Mucosa of descending colon (tissue), 3 donors: ENCODE measurements at regions not wholly inside any gene's neighbourhood (a gene's known extent, or its start where the extent isn't known, plus 50 kb on each side); places are given as distances from the start of the nearest gene placed in this dataset.
"Not testable (repeated sequence)": the region's sequence is repeated elsewhere in the genome, so short reads cannot be mapped to it uniquely, and the experiment has no call there.

Experiments used
- ATAC-seq: fragments of 200-7000 bp; cut with Tn5 transposase; one replicate; pipeline ENCODE4 v1.9.1; 2020; ENCODE audit warnings: mild to moderate bottlenecking, moderate library complexity
- DNase-seq, 3 donors: peaks; one replicate each; pipeline ENCODE4 v3.0.0-alpha.2; 2020
- H3K36me3 ChIP-seq: fragments of 200-600 bp; one replicate; pipeline ENCODE4 v1.8.0; 2021; ENCODE audit warnings: low read depth, mild to moderate bottlenecking
- H3K4me1 ChIP-seq: fragments of 200-600 bp; one replicate; pipeline ENCODE4 v1.8.0; 2021; ENCODE audit warnings: low read depth, mild to moderate bottlenecking
- H3K4me3 ChIP-seq: fragments of 200-600 bp; one replicate; pipeline ENCODE4 v1.8.0; 2021; ENCODE audit warnings: mild to moderate bottlenecking
- H3K9me3 ChIP-seq: fragments of 200-600 bp; one replicate; pipeline ENCODE4 v1.8.0; 2021; ENCODE audit warnings: mild to moderate bottlenecking
- intact Hi-C, 2 donors: fragments of 100-400 bp; cut with DNase I in 1 of 2; cut with micrococcal nuclease in 1 of 2; formaldehyde crosslinking; loops; one replicate each; pipeline versions ENCODE4 v1.11.0 to v1.11.1; 2022; cut with DNase I, micrococcal nuclease
- TF ChIP-seq, protein P1 (sequence below): fragments of 200-600 bp; IDR thresholded peaks from one replicate; pipeline ENCODE4 v1.8.0; 2022; ENCODE audit warnings: antibody characterized with exemption, mild to moderate bottlenecking
- donor health status: DM: no; HTN: no; CAD: no; lungs with moderate emphysema.
- donor health status: DM: no; HTN: no; CAD: no.
- donor health status: DM: no; HTN: yes; CAD: no.

DNA sequence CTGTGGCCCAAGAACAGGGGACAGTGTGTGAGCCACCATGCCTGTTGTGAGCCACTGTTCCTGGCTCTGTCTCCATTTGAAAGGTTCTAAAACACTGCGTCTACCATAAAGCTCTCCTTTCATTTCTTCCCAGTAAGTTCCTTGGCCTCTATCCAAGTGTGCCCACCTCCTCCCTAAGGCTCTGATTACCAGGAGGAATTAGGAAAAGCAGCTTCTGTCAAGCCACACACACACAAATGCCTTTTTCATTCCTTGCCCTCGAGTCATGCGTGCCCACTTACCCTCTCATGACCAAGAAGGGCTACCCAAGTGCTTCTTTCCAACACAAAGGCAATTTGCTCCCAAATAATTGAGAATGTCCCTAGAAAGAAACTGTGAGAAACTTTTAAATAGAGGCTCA lies 70.8 kb upstream of the PARD3 start:
- Histone ChIP-seq H3K9me3 (no peaks in the 10 kb centered on the region), H3K4me3 (no peak overlapping the region), H3K4me1 (no peaks in the 10 kb centered on the region), H3K36me3 (no peaks in the 10 kb centered on the region)
- ATAC-seq (no peak), DNase-seq (no peak)
- intact Hi-C loops: no loop called here
- TF ChIP-seq, protein P1, sequence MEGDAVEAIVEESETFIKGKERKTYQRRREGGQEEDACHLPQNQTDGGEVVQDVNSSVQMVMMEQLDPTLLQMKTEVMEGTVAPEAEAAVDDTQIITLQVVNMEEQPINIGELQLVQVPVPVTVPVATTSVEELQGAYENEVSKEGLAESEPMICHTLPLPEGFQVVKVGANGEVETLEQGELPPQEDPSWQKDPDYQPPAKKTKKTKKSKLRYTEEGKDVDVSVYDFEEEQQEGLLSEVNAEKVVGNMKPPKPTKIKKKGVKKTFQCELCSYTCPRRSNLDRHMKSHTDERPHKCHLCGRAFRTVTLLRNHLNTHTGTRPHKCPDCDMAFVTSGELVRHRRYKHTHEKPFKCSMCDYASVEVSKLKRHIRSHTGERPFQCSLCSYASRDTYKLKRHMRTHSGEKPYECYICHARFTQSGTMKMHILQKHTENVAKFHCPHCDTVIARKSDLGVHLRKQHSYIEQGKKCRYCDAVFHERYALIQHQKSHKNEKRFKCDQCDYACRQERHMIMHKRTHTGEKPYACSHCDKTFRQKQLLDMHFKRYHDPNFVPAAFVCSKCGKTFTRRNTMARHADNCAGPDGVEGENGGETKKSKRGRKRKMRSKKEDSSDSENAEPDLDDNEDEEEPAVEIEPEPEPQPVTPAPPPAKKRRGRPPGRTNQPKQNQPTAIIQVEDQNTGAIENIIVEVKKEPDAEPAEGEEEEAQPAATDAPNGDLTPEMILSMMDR: no peak

DNA sequence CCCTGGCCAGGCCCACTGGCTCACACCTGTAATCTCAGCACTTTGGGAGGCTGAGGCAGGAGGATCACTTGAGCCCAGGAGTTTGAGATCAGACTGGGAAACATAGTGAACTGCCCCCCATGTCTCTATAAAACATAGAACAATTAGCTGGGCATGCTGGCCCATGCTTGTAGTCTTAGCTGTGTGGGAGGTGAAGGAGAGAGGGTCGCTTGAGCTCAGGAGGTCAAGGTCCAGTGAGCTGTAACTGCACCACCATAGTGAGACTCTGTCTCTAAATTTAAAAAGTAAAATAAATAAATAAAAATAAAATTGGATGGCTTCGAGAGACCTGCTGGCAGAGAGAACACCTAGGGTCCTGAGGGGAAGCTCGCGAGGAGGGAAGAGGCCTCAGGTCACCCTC lies 69.9 kb upstream of the PARD3 start:
- no peak for DNase-seq
- TF ChIP-seq, protein P1: no peak
- intact Hi-C loops: no loop called here

DNA sequence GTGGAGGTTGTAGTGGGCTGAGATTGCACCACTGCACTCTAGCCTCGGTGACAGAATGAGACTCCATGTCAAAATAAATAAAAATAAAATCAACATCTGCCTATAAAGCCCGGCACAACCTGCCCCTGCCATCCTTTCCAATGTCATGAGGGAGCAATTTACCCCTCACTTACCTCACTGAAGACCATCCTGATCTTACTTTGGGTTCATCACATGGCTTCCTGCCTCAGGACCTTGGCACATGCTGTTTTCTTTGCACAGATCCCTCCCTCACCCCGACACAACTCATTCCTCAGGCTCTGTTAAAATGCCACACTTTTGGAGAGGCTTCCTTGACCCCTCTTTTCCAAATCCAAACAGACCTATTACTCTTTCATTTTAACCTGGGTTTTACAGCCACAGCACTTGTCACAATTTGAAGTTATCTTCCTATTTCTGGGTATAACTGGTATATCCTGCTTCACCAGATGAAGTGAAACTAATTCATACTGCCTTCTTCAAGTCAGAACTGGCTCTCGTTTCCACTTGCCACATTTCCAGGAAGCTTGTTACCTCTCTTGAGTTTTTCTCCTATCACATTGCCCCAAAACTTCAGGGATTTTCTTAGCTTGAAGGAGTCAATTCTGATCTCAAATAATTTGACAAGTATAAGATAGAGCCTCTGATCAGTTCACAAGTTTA lies 69.3 kb upstream of the PARD3 start:
- ATAC-seq (no peak), DNase-seq (no peak)
- Histone ChIP-seq H3K9me3 (no peaks in the 10 kb centered on the region), H3K4me1 (no peaks in the 10 kb centered on the region), H3K36me3 (no peaks in the 10 kb centered on the region), H3K4me3 (no peak overlapping the region)
- intact Hi-C loops: no loop called here
- TF ChIP-seq, protein P1: no peak

More for the DNA sequence above, 69.9 kb upstream of the PARD3 start:
- Histone ChIP-seq H3K9me3 (no peaks in the 10 kb centered on the region), H3K36me3 (no peaks in the 10 kb centered on the region), H3K4me3 (no peak overlapping the region), H3K4me1 (no peaks in the 10 kb centered on the region)
- ATAC-seq: no peak

DNA sequence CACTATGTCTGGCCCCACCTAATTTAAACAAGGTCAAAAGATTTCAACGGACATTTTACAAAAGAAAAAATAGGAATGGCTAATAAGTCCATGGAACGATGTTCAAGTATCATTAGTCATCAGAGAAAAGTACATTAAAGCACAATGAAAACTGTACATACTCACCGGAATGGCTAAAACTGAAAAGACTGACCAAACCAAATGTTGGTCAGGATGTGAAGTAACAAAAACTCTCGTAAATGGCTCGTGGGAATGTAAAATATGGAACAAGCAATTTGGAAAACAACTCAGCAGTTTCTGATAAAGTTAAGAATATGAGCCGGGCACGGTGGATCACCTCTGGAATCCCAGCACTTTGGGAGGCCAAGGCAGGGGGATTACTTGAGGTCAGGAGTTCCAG lies 65.7 kb upstream of the PARD3 start:
- no peak overlapping the region for H3K4me3 ChIP-seq
- no peaks in the 10 kb centered on the region for H3K4me1 ChIP-seq
- TF ChIP-seq, protein P1: no peak
- intact Hi-C loops: no loop called here
- no peaks in the 10 kb centered on the region for H3K36me3 ChIP-seq
- DNase-seq: no peak
- H3K9me3 ChIP-seq: no peaks in the 10 kb centered on the region
- ATAC-seq: no peak

DNA sequence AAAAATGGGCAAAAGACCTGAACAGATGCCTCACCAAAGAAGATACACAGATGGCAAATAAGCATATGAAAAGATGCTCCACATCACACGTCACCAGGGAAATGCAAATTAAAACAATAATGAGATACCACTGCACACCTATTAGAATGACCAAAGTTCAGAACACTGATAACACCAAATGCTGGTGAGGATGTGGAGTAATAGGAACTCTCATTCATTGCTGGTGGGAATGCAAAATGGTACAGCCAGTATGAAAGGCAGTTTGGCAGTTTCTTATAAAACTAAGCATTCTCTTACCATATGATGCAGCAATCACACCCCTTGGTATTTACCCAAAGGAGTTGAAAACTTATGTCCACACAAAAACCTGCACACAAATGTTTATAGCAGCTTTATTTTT lies 63.6 kb upstream of the PARD3 start:
- H3K9me3 ChIP-seq, H3K4me3 ChIP-seq, H3K4me1 ChIP-seq, ATAC-seq, H3K36me3 ChIP-seq, intact Hi-C loops, DNase-seq: not testable (repeated sequence)

DNA sequence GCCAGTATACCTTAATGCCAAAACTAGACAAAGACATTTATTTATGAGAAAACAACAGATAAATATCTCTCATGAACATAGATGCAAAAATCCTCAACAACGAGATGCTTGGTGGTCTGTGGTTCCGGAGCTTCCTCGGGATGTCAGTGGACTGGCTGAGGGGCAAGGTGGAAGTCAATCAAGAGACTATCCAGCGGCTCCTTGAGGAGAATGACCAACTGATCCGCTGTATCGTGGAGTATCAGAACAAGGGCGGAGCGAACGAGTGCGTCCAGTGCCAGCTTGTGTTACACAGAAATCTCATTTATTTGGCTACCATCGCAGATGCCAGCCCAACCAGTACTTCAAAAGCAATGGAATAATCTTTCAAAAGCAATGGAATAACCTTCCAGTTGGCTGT lies 60.0 kb upstream of the PARD3 start:
- intact Hi-C loops: no loop called here

More for the DNA sequence above, 60.0 kb upstream of the PARD3 start:
- ATAC-seq: no peak
- H3K9me3 ChIP-seq: no peaks in the 10 kb centered on the region
- no peak overlapping the region for H3K4me3 ChIP-seq
- no peaks in the 10 kb centered on the region for H3K4me1 ChIP-seq
- no peak for DNase-seq
- H3K36me3 ChIP-seq: no peaks in the 10 kb centered on the region
- TF ChIP-seq, protein P1: no peak
